ENCODE measurements at regions not wholly inside any gene's neighbourhood (a gene's known extent, or its start where the extent isn't known, plus 50 kb on each side); places are given as distances from the start of the nearest gene placed in this dataset.

- H3K9me3 ChIP-seq: no peaks in the 10 kb centered on the region
- H3K36me3 ChIP-seq: peaks cover 11 to 45% (median 23%) of the 10 kb centered on the region in 3 donors
- TF ChIP-seq CTCF (IDR thresholded peaks at IDR 0.05): no peak
- peaks cover 0 to 41% (median 17%) of the 10 kb centered on the region in 4 donors for H3K4me1 ChIP-seq
- DNase-seq: no peak
- no peak overlapping the region for H3K27ac ChIP-seq
- no peaks in the 10 kb centered on the region for H3K27me3 ChIP-seq
- intact Hi-C loops (cut with DNase I; ENCODE audit: low total_unique reads): no loop called here
- H3K4me3 ChIP-seq: no peak overlapping the region
Measured at GRCh38 chr19:46919324-46919723, 58.5 kb downstream of the ARHGAP35 start.

GRCh38 chr19:46920362-46920761, 59.6 kb downstream of the ARHGAP35 start:
- Histone ChIP-seq H3K27me3 (no peaks in the 10 kb centered on the region), H3K9me3 (no peaks in the 10 kb centered on the region), H3K27ac (no peak overlapping the region), H3K4me1 (peaks cover 0 to 41% (median 22%) of the 10 kb centered on the region in 4 donors), H3K36me3 (peaks cover 11 to 45% (median 23%) of the 10 kb centered on the region in 3 donors), H3K4me3 (no peak overlapping the region)
- TF ChIP-seq CTCF (IDR thresholded peaks at IDR 0.05): no peak
- no peak for DNase-seq
- intact Hi-C loops (cut with DNase I; ENCODE audit: low total_unique reads): no loop called here

- DNase-seq: no peak
- no peak for TF ChIP-seq CTCF (IDR thresholded peaks at IDR 0.05)
- peaks cover 11 to 45% (median 23%) of the 10 kb centered on the region in 3 donors for H3K36me3 ChIP-seq
- intact Hi-C loops (cut with DNase I; ENCODE audit: low total_unique reads): no loop called here
- H3K27ac ChIP-seq: no peak overlapping the region
- no peaks in the 10 kb centered on the region for H3K9me3 ChIP-seq
- no peaks in the 10 kb centered on the region for H3K27me3 ChIP-seq
- H3K4me3 ChIP-seq: no peak overlapping the region
- peaks cover 0 to 41% (median 25%) of the 10 kb centered on the region in 4 donors for H3K4me1 ChIP-seq
Measured at GRCh38 chr19:46921071-46921470, 60.3 kb downstream of the ARHGAP35 start.

- H3K27me3 ChIP-seq: no peaks in the 10 kb centered on the region
- DNase-seq: no peak
- H3K4me1 ChIP-seq: peaks cover 0 to 52% (median 36%) of the 10 kb centered on the region in 4 donors
- intact Hi-C loops (cut with DNase I; ENCODE audit: low total_unique reads): no loop called here
- TF ChIP-seq CTCF (IDR thresholded peaks at IDR 0.05): no peak
- no peak overlapping the region for H3K4me3 ChIP-seq
- H3K36me3 ChIP-seq: peaks cover 11 to 45% (median 23%) of the 10 kb centered on the region in 3 donors
- H3K9me3 ChIP-seq: no peaks in the 10 kb centered on the region
- no peak overlapping the region for H3K27ac ChIP-seq
Measured at GRCh38 chr19:46922465-46922864, 61.7 kb downstream of the ARHGAP35 start.

GRCh38 chr19:46924874-46925547, 64.2 kb downstream of the ARHGAP35 start:
- Histone ChIP-seq H3K4me1 (peaks cover 0 to 66% (median 56%) of the 10 kb centered on the region in 4 donors), H3K36me3 (peaks cover 3 to 29% (median 8%) of the 10 kb centered on the region in 3 donors), H3K27ac (peak overlapping the region; percentile 44), H3K9me3 (no peaks in the 10 kb centered on the region), H3K27me3 (no peaks in the 10 kb centered on the region), H3K4me3 (no peak overlapping the region)
- TF ChIP-seq CTCF (IDR thresholded peaks at IDR 0.05): no peak
- DNase-seq: no peak
- intact Hi-C loops (cut with DNase I; ENCODE audit: low total_unique reads): no loop called here

Data from tibial artery (tissue), 4 donors.